NCI-H2227 treated with DMSO at 0.1 percent for 48 hours (cell line): ENCODE measurements at regions not wholly inside any gene's neighbourhood (a gene's known extent, or its start where the extent isn't known, plus 50 kb on each side); places are given as distances from the start of the nearest gene placed in this dataset.

Experiments
- DNase-seq: peaks from one replicate; lab custom pipeline; 2025; lab: John Stamatoyannopoulos, UW

DNA sequence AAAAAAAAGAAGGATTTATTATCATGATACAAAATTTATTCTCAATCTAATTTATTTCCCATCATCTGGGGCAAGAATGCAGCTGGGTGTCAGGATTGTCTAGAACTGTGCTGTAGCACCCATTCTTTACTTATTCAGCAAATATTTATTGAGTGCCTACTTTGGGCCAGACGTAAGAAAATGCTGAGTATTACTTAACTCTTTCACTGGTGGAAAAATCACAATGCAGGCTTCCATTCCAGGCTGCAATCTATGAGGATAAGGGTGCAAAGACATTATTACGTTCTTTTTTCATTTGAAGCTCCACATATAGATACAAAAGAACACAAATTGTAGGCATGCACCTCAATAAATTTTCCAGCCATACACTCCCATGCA is 86.0 kb upstream of the CDKN3 start:
- DNase-seq = no peak

DNA sequence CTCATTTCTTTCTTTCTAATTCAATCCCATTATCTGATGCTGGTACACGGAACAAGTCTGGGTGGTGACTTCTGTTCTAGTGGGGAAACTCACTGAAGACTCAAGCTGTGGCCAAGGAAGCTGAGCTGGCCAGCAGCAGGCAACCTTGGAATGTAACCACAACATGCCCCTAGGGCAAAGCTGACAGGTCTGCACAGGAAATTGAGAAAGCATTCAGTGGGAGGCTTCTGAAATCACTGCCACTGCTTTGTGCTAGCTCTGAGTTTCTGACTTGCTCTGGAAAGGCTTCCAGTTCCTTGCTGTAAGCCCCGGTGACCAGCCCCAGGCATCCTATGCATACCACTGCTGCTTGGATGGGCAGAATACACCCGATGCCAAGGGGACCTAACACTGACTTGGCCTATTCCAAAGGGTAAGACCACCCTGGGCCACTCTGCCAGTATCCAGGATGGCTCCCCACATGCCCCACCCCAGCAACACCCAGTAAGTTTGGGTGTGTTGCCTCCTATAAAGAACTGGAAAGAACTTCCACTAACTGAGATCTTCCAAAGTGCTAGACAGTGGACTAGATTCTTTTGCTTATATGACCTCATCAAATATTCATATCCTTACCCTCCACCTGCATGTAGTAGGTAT is 84.5 kb upstream of the CDKN3 start:
- DNase-seq = no peak

GRCh38 chr14:54314365-54315104 is 82.3 kb upstream of the CDKN3 start:
- DNase-seq = no peak

DNA sequence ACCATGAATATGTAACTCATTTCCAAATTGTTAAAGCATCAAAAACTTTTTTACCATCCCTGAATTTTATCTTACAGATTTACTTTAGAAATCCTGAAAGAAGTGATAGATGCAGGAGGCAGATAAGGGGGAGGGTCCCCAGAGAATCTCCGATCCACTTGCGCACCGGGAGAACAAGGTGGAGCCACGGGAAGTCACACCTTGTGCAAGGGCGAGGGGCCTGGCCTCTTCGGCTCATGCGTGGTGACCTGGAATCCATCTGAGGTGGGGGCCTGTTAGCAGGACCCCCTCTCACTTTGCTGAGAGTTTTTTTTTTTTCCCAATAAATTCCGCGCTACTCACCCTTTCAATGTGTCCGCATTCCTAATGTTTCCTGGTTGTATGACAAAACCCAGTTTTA is 80.2 kb upstream of the CDKN3 start:
- DNase-seq = no peak

GRCh38 chr14:54317391-54317790 is 79.4 kb upstream of the CDKN3 start:
- no peak for DNase-seq

GRCh38 chr14:54322246-54322645 is 74.6 kb upstream of the CDKN3 start:
- DNase-seq = no peak

GRCh38 chr14:54322701-54323337 is 74.0 kb upstream of the CDKN3 start:
- peak; percentile 27 for DNase-seq

- DNase-seq = no peak
Measured at GRCh38 chr14:54325766-54326165, 71.0 kb upstream of the CDKN3 start.

DNA sequence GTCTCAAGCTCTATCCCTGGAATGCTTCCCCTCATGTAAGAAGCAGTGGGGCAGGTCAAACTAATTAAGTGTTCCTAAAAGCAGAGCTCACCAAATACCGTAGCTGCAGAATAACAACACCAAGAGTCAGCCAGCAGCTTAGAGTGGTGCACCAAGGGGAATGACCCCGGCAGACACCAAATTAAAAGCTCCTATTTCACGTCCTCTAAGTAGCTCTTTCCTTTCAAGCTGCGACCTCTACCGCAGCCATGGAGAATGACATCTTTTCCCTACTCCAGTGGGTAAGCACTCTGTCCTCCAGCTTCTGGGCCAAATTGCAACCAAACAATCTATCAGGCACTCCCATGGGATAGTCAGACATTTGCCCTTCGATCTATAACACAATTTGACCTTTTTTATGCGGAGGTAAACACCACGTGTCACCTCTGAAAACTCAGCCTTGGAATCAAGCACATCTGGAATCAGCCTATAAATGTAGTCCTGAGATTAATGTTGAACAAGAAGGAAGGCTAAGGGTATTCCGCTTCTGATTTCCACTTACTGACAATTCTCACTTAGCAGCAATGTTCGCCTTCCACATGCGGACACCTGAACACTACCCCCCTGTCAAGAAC is 67.6 kb upstream of the CDKN3 start:
- peak; percentile 48 for DNase-seq

GRCh38 chr14:54330876-54331275 is 65.9 kb upstream of the CDKN3 start:
- no peak for DNase-seq

GRCh38 chr14:54331516-54331915 is 65.3 kb upstream of the CDKN3 start:
- DNase-seq = no peak

DNA sequence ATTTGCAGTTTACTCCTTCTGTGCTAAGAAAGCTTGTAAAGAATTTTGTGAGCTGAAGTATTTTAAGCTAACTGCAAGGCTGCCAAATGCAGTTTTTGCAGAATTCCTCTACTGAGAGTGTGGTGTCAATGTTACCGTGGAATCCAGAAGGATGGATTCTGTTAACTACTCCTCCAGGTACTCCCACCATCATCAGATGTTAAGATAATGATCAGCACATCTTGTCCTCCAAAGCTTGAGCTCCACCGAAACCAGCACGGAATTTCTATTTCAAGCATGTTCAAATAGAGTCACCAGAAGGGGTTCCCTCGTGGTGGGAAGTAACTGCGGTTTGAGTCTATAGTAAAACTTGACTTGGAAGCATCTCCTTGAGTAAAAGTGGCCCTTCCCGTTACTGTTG is 64.3 kb upstream of the CDKN3 start:
- no peak for DNase-seq

DNA sequence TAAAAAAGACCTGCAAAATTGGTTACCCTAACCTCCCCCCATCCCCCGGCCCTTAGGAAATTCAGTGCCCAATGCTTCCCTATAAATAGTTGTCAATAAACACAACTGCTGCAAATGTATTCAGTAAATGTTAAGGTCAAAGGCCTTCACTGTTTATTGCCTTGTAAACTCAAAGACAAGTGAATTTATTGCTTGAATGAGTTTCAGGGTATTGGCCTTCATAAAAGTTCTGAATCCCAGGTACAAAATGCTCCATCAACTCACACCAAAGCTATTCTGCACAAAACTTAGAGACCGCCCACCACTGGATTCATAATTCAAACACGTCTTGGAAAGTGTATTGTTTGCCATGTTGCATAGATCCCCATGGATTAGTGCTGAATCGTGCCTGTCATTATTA is 63.3 kb upstream of the CDKN3 start:
- no peak for DNase-seq

- DNase-seq = no peak
Measured at GRCh38 chr14:54335569-54336155, 61.1 kb upstream of the CDKN3 start.

- DNase-seq = no peak
Measured at GRCh38 chr14:54337314-54337713, 59.5 kb upstream of the CDKN3 start.

DNA sequence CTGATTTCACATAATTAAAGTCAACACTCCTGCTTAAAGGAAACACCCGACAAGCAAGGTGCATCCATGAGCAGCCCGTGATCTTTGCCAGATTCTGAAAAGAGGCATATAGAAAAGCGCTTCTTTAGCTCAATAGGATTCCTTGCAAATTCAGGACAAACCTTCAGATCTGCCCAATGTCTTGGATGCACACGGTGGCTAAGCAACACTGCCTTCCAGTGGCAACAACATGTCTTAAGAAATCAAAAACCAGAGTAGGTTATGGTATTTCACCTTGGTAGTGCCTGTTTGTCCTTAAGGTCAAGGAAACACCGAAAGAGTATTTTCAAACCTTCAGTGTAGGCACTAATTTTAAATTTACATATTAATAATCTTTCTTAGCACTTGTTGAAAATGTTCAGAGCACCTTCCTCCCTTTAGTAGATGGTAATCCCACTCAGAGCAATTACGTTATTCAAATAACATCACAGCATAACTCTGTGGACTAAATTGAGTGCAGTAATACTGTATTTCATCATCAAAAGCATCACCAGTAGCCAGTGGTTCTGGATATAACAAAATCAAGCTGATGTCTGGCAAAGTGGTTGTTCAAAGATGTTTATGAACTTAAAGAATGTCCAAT is 58.0 kb upstream of the CDKN3 start:
- peak; percentile 31 for DNase-seq

DNA sequence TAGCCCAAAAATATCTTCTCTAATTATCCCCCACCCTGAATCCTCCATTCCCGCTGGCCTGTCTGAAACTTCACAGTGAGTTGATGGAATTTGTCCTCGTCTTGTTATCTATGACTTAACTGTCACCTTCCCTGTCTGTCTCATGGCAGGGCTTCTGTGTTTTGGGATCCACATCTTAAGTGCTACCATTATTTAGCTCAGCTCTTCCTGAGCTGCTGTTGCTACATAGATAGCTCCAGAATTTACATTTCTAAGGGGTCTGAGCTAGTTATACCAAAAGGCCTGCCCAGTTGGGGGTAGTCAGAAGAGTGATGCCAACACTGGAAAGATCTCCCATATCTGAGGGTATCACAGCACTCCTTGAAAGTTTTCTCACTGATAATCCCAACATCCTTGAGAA is 57.0 kb upstream of the CDKN3 start:
- no peak for DNase-seq

- no peak for DNase-seq
Measured at GRCh38 chr14:54342806-54343205, 54.0 kb upstream of the CDKN3 start.

DNA sequence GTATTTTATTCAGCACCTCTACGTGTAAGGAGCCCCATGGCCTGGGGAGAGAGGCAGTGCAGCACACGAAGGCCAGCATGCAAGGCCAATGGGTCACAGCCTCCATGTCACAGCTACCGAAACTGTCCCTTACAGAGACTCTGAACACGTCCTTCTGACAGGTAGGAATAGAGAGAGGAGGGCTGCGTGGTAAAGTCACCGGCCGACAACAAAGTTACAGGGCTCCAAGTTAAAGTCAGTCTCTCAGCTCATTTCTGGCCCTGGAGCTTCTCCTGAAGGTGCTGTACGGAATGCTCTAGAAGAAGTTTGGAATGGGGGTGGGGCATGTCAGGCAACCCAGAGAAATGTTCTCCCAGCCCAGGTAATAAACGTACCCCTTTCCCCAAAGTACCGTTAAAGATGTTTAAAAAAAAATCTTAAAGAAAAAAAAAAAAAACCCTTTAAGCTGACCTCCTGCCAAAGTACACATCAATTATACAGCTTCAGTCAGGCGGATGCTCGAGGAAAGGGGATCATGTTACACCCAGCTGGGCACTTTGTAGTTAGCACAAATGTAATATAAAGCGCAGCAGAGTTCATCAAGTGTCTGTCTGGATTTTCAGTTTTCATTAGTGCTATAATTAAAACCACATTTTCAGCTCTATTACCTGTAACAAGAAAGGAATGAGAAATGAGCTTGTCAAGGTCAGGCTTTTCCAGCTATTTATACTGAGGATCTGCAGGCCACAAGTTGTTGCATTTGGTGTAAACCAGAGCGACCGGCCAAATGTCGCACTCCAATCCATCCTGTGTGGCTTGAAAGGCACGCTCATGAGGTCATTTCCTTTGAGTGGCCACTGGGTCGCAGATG is 53.3 kb upstream of the CDKN3 start:
- no peak for DNase-seq

DNA sequence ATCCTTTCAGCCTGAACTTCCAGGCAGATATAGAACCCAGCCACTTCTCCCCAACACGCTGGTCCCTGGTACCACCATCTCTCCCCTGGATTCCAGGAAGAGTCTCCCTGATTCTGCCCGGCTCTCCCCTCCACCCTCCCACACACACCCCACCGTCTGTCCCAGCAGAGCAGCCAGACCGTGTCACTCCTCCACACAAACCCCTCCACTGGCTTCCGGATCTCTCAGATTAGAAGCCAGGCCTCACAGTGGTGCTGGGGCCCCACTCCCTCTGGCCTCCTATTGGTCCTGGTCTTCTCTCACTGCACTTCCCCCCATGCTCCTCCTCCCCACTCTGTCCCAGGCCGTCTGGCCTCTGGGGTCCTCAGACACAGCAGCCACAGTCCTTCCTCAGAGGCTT is 52.4 kb upstream of the CDKN3 start:
- no peak for DNase-seq

GRCh38 chr14:54346257-54346656 is 50.5 kb upstream of the CDKN3 start:
- DNase-seq = no peak
